GM19397 (cell line): ENCODE measurements at regions not wholly inside any gene's neighbourhood (a gene's known extent, or its start where the extent isn't known, plus 50 kb on each side); places are given as distances from the start of the nearest gene placed in this dataset.
"Not testable (repeated sequence)": the region's sequence is repeated elsewhere in the genome, so short reads cannot be mapped to it uniquely, and the experiment has no call there.

Source experiments
- ATAC-seq: cut with Tn5 transposase; IDR thresholded peaks from one replicate; pipeline ENCODE4 v1.9.1; 2021; ENCODE audit warnings: mild to moderate bottlenecking, moderate library complexity; ENCODE audit not compliant: unreplicated experiment

GRCh38 chr4:77300996-77301395 lies 144.0 kb downstream of the CCNG2 start:
- not testable (repeated sequence) for ATAC-seq

- ATAC-seq: no peak
Observed at GRCh38 chr4:77305766-77306165, 148.8 kb downstream of the CCNG2 start.

GRCh38 chr4:77306496-77306895 lies 149.5 kb downstream of the CCNG2 start:
- no peak for ATAC-seq

- no peak for ATAC-seq
Observed at GRCh38 chr4:77308843-77309242, 151.8 kb downstream of the CCNG2 start.

- no peak for ATAC-seq
Observed at GRCh38 chr4:77309496-77309895, 152.5 kb downstream of the CCNG2 start.

- no peak for ATAC-seq
Observed at GRCh38 chr4:77310931-77311330, 153.9 kb downstream of the CCNG2 start.

- ATAC-seq: no peak
Observed at GRCh38 chr4:77314697-77315096, 157.7 kb downstream of the CCNG2 start.

GRCh38 chr4:77327151-77327550 lies 170.1 kb downstream of the CCNG2 start:
- ATAC-seq: no peak

- ATAC-seq: no peak
Observed at GRCh38 chr4:77332696-77333270, 175.8 kb downstream of the CCNG2 start.

- no peak for ATAC-seq
Observed at GRCh38 chr4:77336411-77337142, 179.6 kb downstream of the CCNG2 start.

- ATAC-seq: no peak
Observed at GRCh38 chr4:77342170-77342810, 185.3 kb downstream of the CCNG2 start.

GRCh38 chr4:77344001-77344400 lies 187.0 kb downstream of the CCNG2 start:
- ATAC-seq: no peak

GRCh38 chr4:77344784-77345183 lies 187.8 kb downstream of the CCNG2 start:
- ATAC-seq: no peak

- peak; percentile 42 for ATAC-seq
Observed at GRCh38 chr4:77347351-77347966, 190.5 kb downstream of the CCNG2 start.

- ATAC-seq: no peak
Observed at GRCh38 chr4:77348815-77349214, 191.8 kb downstream of the CCNG2 start.

- no peak for ATAC-seq
Observed at GRCh38 chr4:77349364-77349763, 192.4 kb downstream of the CCNG2 start.

GRCh38 chr4:77349796-77350195 lies 192.8 kb downstream of the CCNG2 start:
- ATAC-seq: no peak

GRCh38 chr4:77352192-77352591 lies 195.2 kb downstream of the CCNG2 start:
- no peak for ATAC-seq

- ATAC-seq: peak; percentile 52
Observed at GRCh38 chr4:77353724-77354315, 196.8 kb downstream of the CCNG2 start.

GRCh38 chr4:77354550-77354949 lies 197.5 kb downstream of the CCNG2 start:
- ATAC-seq: no peak

- ATAC-seq: no peak
Observed at GRCh38 chr4:77355731-77356130, 198.7 kb downstream of the CCNG2 start.
